ENCODE measurements at regions not wholly inside any gene's neighbourhood (a gene's known extent, or its start where the extent isn't known, plus 50 kb on each side); places are given as distances from the start of the nearest gene placed in this dataset.

GRCh38 chr16:86664522-86665318, 86.4 kb downstream of the FOXL1 start:
- no peak for DNase-seq

- no peak for DNase-seq
Measured at GRCh38 chr16:86665319-86665675, 86.9 kb downstream of the FOXL1 start.

- DNase-seq: no peak
Measured at GRCh38 chr16:86665929-86666328, 87.6 kb downstream of the FOXL1 start.

- no peak for DNase-seq
Measured at GRCh38 chr16:86667035-86667434, 88.7 kb downstream of the FOXL1 start.

- DNase-seq: no peak
Measured at GRCh38 chr16:86668136-86668910, 90.0 kb downstream of the FOXL1 start.

GRCh38 chr16:86669285-86669805, 91.0 kb downstream of the FOXL1 start:
- DNase-seq: no peak

GRCh38 chr16:86669937-86670749, 91.8 kb downstream of the FOXL1 start:
- DNase-seq: no peak

- DNase-seq: no peak
Measured at GRCh38 chr16:86670750-86671234, 92.4 kb downstream of the FOXL1 start.

GRCh38 chr16:86671486-86672178, 93.3 kb downstream of the FOXL1 start:
- no peak for DNase-seq

GRCh38 chr16:86672179-86672863, 94.0 kb downstream of the FOXL1 start:
- no peak for DNase-seq

- DNase-seq: no peak
Measured at GRCh38 chr16:86673090-86673955, 95.0 kb downstream of the FOXL1 start.

GRCh38 chr16:86673956-86674453, 95.7 kb downstream of the FOXL1 start:
- DNase-seq: no peak

- no peak for DNase-seq
Measured at GRCh38 chr16:86676254-86676670, 97.9 kb downstream of the FOXL1 start.

GRCh38 chr16:86679490-86679889, 101.1 kb downstream of the FOXL1 start:
- no peak for DNase-seq

GRCh38 chr16:86680162-86680561, 101.8 kb downstream of the FOXL1 start:
- no peak for DNase-seq

- DNase-seq: no peak
Measured at GRCh38 chr16:86680661-86681030, 102.3 kb downstream of the FOXL1 start.

- no peak for DNase-seq
Measured at GRCh38 chr16:86681031-86681756, 102.8 kb downstream of the FOXL1 start.

- no peak for DNase-seq
Measured at GRCh38 chr16:86681757-86682106, 103.4 kb downstream of the FOXL1 start.

- DNase-seq: no peak
Measured at GRCh38 chr16:86682219-86682904, 104.0 kb downstream of the FOXL1 start.

Data from activated CD8-positive, alpha-beta memory T cell treated with anti-CD3 and anti-CD28 coated beads, Interleukin-2, amount 50 U/mL, for 4 hours (primary cell).